DND-41 (cell line): ENCODE measurements at regions not wholly inside any gene's neighbourhood (a gene's known extent, or its start where the extent isn't known, plus 50 kb on each side); places are given as distances from the start of the nearest gene placed in this dataset.

ENCODE experiments used
- ATAC-seq: fragments of 200-7000 bp; cut with Tn5 transposase; 3 replicates; pipeline ENCODE4 v1.9.1; 2021; ENCODE audit warnings: low read depth; ENCODE audit not compliant: insufficient read depth
- DNase-seq: peaks from one replicate; pipeline ENCODE4 v3.0.0-alpha.2; 2020
- H2AFZ ChIP-seq: 2 replicates; pipeline ENCODE4 v1.6.0; 2012; ENCODE audit warnings: low read depth, low read length
- H3K27ac ChIP-seq: 2 replicates; pipeline ENCODE4 v1.5.1; 2012; ENCODE audit warnings: low read length, inconsistent platforms
- H3K27me3 ChIP-seq: fragments of 200-600 bp; sonication (generic); 2 replicates; pipeline ENCODE4 v1.6.0; 2012; ENCODE audit warnings: low read length, mild to moderate bottlenecking, inconsistent platforms; ENCODE audit not compliant: insufficient read depth, poor library complexity
- H3K36me3 ChIP-seq: 2 replicates; pipeline ENCODE4 v1.5.1; 2012; ENCODE audit warnings: low read length, inconsistent platforms; ENCODE audit not compliant: insufficient read depth
- H3K4me1 ChIP-seq: 2 replicates; pipeline ENCODE4 v1.5.1; 2012; ENCODE audit warnings: mild to moderate bottlenecking, low read length; ENCODE audit not compliant: insufficient read depth
- H3K4me2 ChIP-seq: 2 replicates; pipeline ENCODE4 v1.6.0; 2012; ENCODE audit warnings: mild to moderate bottlenecking, moderate library complexity, low read length, inconsistent platforms; ENCODE audit not compliant: insufficient read depth
- H3K4me3 ChIP-seq, 2 experiments: fragments of 200-600 bp in 1 of 2; shearing (Covaris generic) in 1 of 2; 2 replicates each; pipeline ENCODE4 v1.5.1; 2012 to 2016; ENCODE audit warnings: inconsistent platforms in 2 of 2, low read length in 2 of 2, mild to moderate bottlenecking in 2 of 2, low read depth in 1 of 2, moderate library complexity in 1 of 2
- H3K79me2 ChIP-seq: 2 replicates; pipeline ENCODE4 v1.6.0; 2012; ENCODE audit warnings: low read length, inconsistent platforms; ENCODE audit not compliant: insufficient read depth
- H3K9ac ChIP-seq: 2 replicates; pipeline ENCODE4 v1.6.0; 2012; ENCODE audit warnings: low read depth, mild to moderate bottlenecking, inconsistent platforms, low read length, moderate library complexity
- H3K9me3 ChIP-seq: 2 replicates; pipeline ENCODE4 v1.5.1; 2012; ENCODE audit warnings: low read length, moderate library complexity, mild to moderate bottlenecking, inconsistent platforms; ENCODE audit not compliant: insufficient read depth, severe bottlenecking
- H4K20me1 ChIP-seq: 2 replicates; pipeline ENCODE4 v1.6.0; 2012; ENCODE audit warnings: low read length; ENCODE audit not compliant: insufficient read depth
- EZH2 ChIP-seq: IDR thresholded peaks from 3 replicates; pipeline ENCODE4 v1.6.1; 2012; ENCODE audit warnings: borderline replicate concordance, low read depth, mild to moderate bottlenecking, moderate library complexity, low read length, inconsistent platforms; ENCODE audit not compliant: severe bottlenecking
- TF ChIP-seq, protein P1 (sequence below): IDR thresholded peaks from 2 replicates; pipeline ENCODE4 v1.5.1; 2012; ENCODE audit warnings: borderline replicate concordance, low read length, moderate library complexity, mild to moderate bottlenecking; ENCODE audit not compliant: poor library complexity, severe bottlenecking; ENCODE audit errors: extremely low read depth

GRCh38 chr6:139580592-139581484 lies 206.4 kb upstream of the CITED2 start:
- TF ChIP-seq, protein P1, sequence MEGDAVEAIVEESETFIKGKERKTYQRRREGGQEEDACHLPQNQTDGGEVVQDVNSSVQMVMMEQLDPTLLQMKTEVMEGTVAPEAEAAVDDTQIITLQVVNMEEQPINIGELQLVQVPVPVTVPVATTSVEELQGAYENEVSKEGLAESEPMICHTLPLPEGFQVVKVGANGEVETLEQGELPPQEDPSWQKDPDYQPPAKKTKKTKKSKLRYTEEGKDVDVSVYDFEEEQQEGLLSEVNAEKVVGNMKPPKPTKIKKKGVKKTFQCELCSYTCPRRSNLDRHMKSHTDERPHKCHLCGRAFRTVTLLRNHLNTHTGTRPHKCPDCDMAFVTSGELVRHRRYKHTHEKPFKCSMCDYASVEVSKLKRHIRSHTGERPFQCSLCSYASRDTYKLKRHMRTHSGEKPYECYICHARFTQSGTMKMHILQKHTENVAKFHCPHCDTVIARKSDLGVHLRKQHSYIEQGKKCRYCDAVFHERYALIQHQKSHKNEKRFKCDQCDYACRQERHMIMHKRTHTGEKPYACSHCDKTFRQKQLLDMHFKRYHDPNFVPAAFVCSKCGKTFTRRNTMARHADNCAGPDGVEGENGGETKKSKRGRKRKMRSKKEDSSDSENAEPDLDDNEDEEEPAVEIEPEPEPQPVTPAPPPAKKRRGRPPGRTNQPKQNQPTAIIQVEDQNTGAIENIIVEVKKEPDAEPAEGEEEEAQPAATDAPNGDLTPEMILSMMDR, result no peak
- TF ChIP-seq EZH2, result no peak
- Histone ChIP-seq H3K9me3 (no peaks in the 10 kb centered on the region), H3K4me1 (no peaks in the 10 kb centered on the region), H4K20me1 (no peaks in the 10 kb centered on the region), H3K79me2 (no peaks in the 10 kb centered on the region), H2AFZ (no peak overlapping the region), H3K4me2 (no peak overlapping the region), H3K4me3 (no peak overlapping the region), H3K27me3 (peaks cover 11% of the 10 kb centered on the region), H3K27ac (no peak overlapping the region), H3K36me3 (no peaks in the 10 kb centered on the region), H3K9ac (no peak overlapping the region)
- no peak for DNase-seq
- peak; percentile 48; the same call in 2 of the 3 replicates for ATAC-seq

DNA sequence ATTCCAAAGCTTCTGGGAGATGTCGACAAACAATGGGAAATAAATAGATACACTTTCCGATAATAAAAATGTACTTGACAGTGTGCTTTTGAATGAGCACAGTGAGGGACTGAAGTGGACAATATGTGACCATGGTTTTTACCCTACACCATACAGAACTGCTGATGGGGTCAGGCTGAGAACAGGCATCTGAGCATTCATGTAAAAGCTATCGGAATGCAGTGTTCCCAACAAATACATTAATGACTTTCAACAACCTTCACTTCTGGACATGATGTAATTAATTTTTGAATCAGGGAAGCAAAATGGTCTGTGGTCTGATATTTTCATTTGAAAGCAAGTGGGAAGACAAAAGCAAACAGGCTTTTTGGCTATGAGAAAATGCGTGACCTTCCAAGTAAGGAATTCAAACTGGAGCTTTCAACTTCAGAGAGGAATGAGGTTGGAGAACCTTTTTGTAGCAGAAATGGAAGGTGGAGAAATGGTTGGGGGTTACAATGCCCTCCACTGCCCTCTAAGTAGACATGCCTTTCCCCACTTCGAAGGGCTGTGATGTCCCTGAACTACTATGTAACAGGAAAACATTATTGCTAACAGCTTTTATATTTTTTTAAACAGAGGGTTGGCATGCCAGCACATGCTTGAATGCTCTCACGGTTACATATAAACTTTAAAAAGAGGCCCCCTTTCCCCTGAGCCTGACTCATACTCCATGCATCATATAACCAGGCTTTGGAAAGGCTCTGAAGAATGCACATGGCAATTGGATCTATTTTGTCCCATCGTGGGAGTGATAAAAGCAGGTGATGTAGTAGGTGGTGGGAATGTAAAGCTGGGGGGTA lies 203.5 kb upstream of the CITED2 start:
- Histone ChIP-seq H3K4me2 (no peak overlapping the region), H3K9me3 (no peaks in the 10 kb centered on the region), H2AFZ (no peak overlapping the region), H3K36me3 (no peaks in the 10 kb centered on the region), H3K4me3 (no peak overlapping the region), H3K79me2 (no peaks in the 10 kb centered on the region), H3K4me1 (no peaks in the 10 kb centered on the region), H3K27me3 (peaks cover 7% of the 10 kb centered on the region), H3K9ac (no peak overlapping the region), H4K20me1 (no peaks in the 10 kb centered on the region), H3K27ac (no peak overlapping the region)
- TF ChIP-seq EZH2, result no peak
- TF ChIP-seq, protein P1, result no peak
- no peak for ATAC-seq
- DNase-seq, result no peak

- H3K9me3 ChIP-seq, result no peaks in the 10 kb centered on the region
- DNase-seq, result no peak
- no peaks in the 10 kb centered on the region for H3K36me3 ChIP-seq
- no peak overlapping the region for H3K4me3 ChIP-seq
- no peak overlapping the region for H3K4me2 ChIP-seq
- H3K9ac ChIP-seq, result no peak overlapping the region
- ATAC-seq, result no peak
- no peak overlapping the region for H2AFZ ChIP-seq
- H3K79me2 ChIP-seq, result no peaks in the 10 kb centered on the region
- no peaks in the 10 kb centered on the region for H4K20me1 ChIP-seq
- H3K27ac ChIP-seq, result no peak overlapping the region
- peaks cover 4% of the 10 kb centered on the region for H3K27me3 ChIP-seq
- no peaks in the 10 kb centered on the region for H3K4me1 ChIP-seq
- TF ChIP-seq, protein P1, result no peak
- TF ChIP-seq EZH2, result no peak
Observed at GRCh38 chr6:139577124-139577762, 202.8 kb upstream of the CITED2 start.
